H9 (cell line): ENCODE measurements at regions not wholly inside any gene's neighbourhood (a gene's known extent, or its start where the extent isn't known, plus 50 kb on each side); places are given as distances from the start of the nearest gene placed in this dataset.
A peak's percentile ranks its signal among the peaks of the same experiment; 100 is the strongest.

Experiments used
- DNase-seq: peaks from one replicate; pipeline ENCODE4 v3.0.0-alpha.2; 2017
- H2AFZ ChIP-seq: one replicate; pipeline ENCODE4 v1.6.1; 2013; ENCODE audit warnings: mild to moderate bottlenecking, low read length, control low read depth, moderate library complexity
- H2AK5ac ChIP-seq: 2 replicates; pipeline ENCODE4 v1.6.1; 2013; ENCODE audit warnings: low read length, control low read depth, mixed read lengths; ENCODE audit not compliant: insufficient read length
- H2BK120ac ChIP-seq: one replicate; pipeline ENCODE4 v1.6.1; 2013; ENCODE audit warnings: low read depth, mild to moderate bottlenecking, low read length, control low read depth, inconsistent platforms; ENCODE audit not compliant: poor library complexity, severe bottlenecking
- H2BK12ac ChIP-seq: 2 replicates; pipeline ENCODE4 v1.6.1; 2013; ENCODE audit warnings: low read length, control low read depth, mixed read lengths, low read depth; ENCODE audit not compliant: insufficient read length
- H2BK15ac ChIP-seq: 2 replicates; pipeline ENCODE4 v1.6.1; 2013; ENCODE audit warnings: low read depth, low read length, control low read depth
- H2BK20ac ChIP-seq: one replicate; pipeline ENCODE4 v1.6.1; 2013; ENCODE audit warnings: low read depth, mild to moderate bottlenecking, low read length, control low read depth, inconsistent platforms; ENCODE audit not compliant: poor library complexity, severe bottlenecking
- H2BK5ac ChIP-seq: 2 replicates; pipeline ENCODE4 v1.6.1; 2013; ENCODE audit warnings: low read length, control low read depth, mixed read lengths; ENCODE audit not compliant: insufficient read length
- H3K14ac ChIP-seq: 2 replicates; pipeline ENCODE4 v1.6.1; 2013; ENCODE audit warnings: low read length, control low read depth; ENCODE audit not compliant: insufficient read depth
- H3K18ac ChIP-seq: 2 replicates; pipeline ENCODE4 v1.6.1; 2013; ENCODE audit warnings: low read depth, mild to moderate bottlenecking, mixed read lengths, low read length, control low read depth; ENCODE audit not compliant: insufficient read length
- H3K23ac ChIP-seq: 2 replicates; pipeline ENCODE4 v1.6.1; 2013; ENCODE audit warnings: low read length, control low read depth, mixed read lengths, low read depth; ENCODE audit not compliant: insufficient read length
- H3K23me2 ChIP-seq: 2 replicates; pipeline ENCODE4 v1.6.1; 2013; ENCODE audit warnings: low read depth, mild to moderate bottlenecking, mixed read lengths, low read length, control low read depth; ENCODE audit not compliant: insufficient read length, poor library complexity, severe bottlenecking
- H3K27ac ChIP-seq: 2 replicates; pipeline ENCODE4 v1.5.1; 2013; ENCODE audit warnings: low read length, control low read depth, mixed read lengths, low read depth; ENCODE audit not compliant: insufficient read length
- H3K27me3 ChIP-seq: 2 replicates; pipeline ENCODE4 v1.6.1; 2013; ENCODE audit warnings: low read length, control low read depth, inconsistent platforms; ENCODE audit not compliant: insufficient read depth
- H3K4ac ChIP-seq: 2 replicates; pipeline ENCODE4 v1.6.1; 2013; ENCODE audit warnings: low read depth, mild to moderate bottlenecking, control low read depth, inconsistent platforms, low read length, moderate library complexity
- H3K4me1 ChIP-seq: 2 replicates; pipeline ENCODE4 v1.6.1; 2013; ENCODE audit warnings: low read length, control low read depth, inconsistent platforms; ENCODE audit not compliant: insufficient read depth
- H3K4me2 ChIP-seq: 2 replicates; pipeline ENCODE4 v1.6.1; 2013; ENCODE audit warnings: low read length, control low read depth, mixed read lengths; ENCODE audit not compliant: insufficient read length, insufficient read depth
- H3K56ac ChIP-seq: 2 replicates; pipeline ENCODE4 v1.6.1; 2013; ENCODE audit warnings: low read depth, mild to moderate bottlenecking, mixed read lengths, low read length, control low read depth; ENCODE audit not compliant: insufficient read length
- H3K79me1 ChIP-seq: 2 replicates; pipeline ENCODE4 v1.6.1; 2013; ENCODE audit warnings: low read depth, mild to moderate bottlenecking, moderate library complexity, low read length, control low read depth, inconsistent platforms; ENCODE audit not compliant: insufficient read depth, poor library complexity, severe bottlenecking
- H3K79me2 ChIP-seq: 2 replicates; pipeline ENCODE4 v1.6.1; 2013; ENCODE audit warnings: low read length, control low read depth, inconsistent platforms; ENCODE audit not compliant: insufficient read depth
- H3K9ac ChIP-seq: 2 replicates; pipeline ENCODE4 v1.6.1; 2013; ENCODE audit warnings: low read length, control low read depth, mixed read lengths; ENCODE audit not compliant: insufficient read length; ENCODE audit errors: extremely low read depth
- H3K9me3 ChIP-seq: one replicate; pipeline ENCODE4 v1.6.1; 2013; ENCODE audit warnings: low read depth, low read length, inconsistent platforms; ENCODE audit not compliant: control insufficient read depth
- H3T11ph ChIP-seq: one replicate; pipeline ENCODE4 v1.6.1; 2013; ENCODE audit warnings: mild to moderate bottlenecking, low read length, control low read depth, inconsistent platforms
- H4K20me1 ChIP-seq: one replicate; pipeline ENCODE4 v1.6.1; 2013; ENCODE audit not compliant: control insufficient read depth, insufficient read length, insufficient read depth
- H4K5ac ChIP-seq: 2 replicates; pipeline ENCODE4 v1.6.1; 2013; ENCODE audit warnings: low read depth, mild to moderate bottlenecking, mixed read lengths, low read length, control low read depth; ENCODE audit not compliant: insufficient read length
- H4K8ac ChIP-seq: replicated peaks from 2 replicates; pipeline ENCODE4 v1.6.1; 2013; ENCODE audit warnings: low read length, control low read depth, mixed read lengths, low read depth; ENCODE audit not compliant: insufficient read length
- H4K91ac ChIP-seq: 2 replicates; pipeline ENCODE4 v1.6.1; 2013; ENCODE audit warnings: low read depth, mild to moderate bottlenecking, moderate library complexity, mixed read lengths, low read length, control low read depth; ENCODE audit not compliant: insufficient read length
- H3K27ac Mint-ChIP-seq, 3 experiments: 2 replicates in 2 of 3; 3 replicates in 1 of 3; pipeline ENCODE4 v1.8.0; 2020 to 2021; ENCODE audit warnings: mixed read lengths in 3 of 3, mild to moderate bottlenecking in 1 of 3, moderate library complexity in 1 of 3
- H3K27me3 Mint-ChIP-seq: 2 replicates; pipeline ENCODE4 v1.8.0; 2021; ENCODE audit warnings: low read depth, mild to moderate bottlenecking, moderate library complexity, mixed read lengths
- H3K36me3 Mint-ChIP-seq, 3 experiments: 2 replicates in 2 of 3; 3 replicates in 1 of 3; pipeline ENCODE4 v1.8.0; 2020 to 2021; ENCODE audit warnings: low read depth in 3 of 3, mixed read lengths in 3 of 3; ENCODE audit not compliant: insufficient read depth in 1 of 3
- H3K4me1 Mint-ChIP-seq, 2 experiments: 2 replicates each; pipeline ENCODE4 v1.8.0; 2020; ENCODE audit warnings: mixed read lengths in 2 of 2
- H3K4me3 Mint-ChIP-seq, 2 experiments: 2 replicates in 1 of 2; 3 replicates in 1 of 2; pipeline ENCODE4 v1.8.0; 2020 to 2021; ENCODE audit warnings: mild to moderate bottlenecking in 2 of 2, mixed read lengths in 2 of 2, moderate library complexity in 1 of 2
- H3K9me3 Mint-ChIP-seq, 2 experiments: 2 replicates in 1 of 2; 3 replicates in 1 of 2; pipeline ENCODE4 v1.8.0; 2020; ENCODE audit warnings: mild to moderate bottlenecking in 2 of 2, mixed read lengths in 2 of 2, moderate library complexity in 1 of 2
- CTCF ChIP-seq: fragments of 200-600 bp; sonication (generic); conservative IDR thresholded peaks from 3 replicates; pipeline ENCODE4 v1.8.0; 2021; ENCODE audit warnings: antibody characterized with exemption, mild to moderate bottlenecking

DNA sequence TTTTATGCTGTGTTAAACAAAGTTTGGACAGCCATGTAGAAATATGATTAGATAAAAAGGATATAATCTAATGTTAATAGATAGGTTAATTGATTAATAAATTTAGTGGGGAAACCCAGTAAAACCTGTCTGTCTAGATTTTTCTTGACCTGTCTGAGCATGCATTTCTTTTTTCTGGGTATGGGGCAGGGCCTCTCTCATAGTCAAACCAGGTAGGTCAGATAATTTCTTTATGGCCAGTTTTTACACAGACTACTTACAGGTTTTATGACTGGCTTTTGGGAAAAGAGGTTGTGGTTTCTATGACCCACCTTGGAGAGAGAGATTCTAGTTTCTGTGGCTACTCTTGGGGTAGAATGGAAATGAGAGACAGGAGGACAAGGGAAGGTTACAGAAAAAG, 135.6 kb upstream of the EPHA5 start:
- no peaks in the 10 kb centered on the region for H4K20me1 ChIP-seq
- H3T11ph ChIP-seq: no peak overlapping the region
- no peaks in the 10 kb centered on the region for H3K79me1 ChIP-seq
- DNase-seq: no peak
- no peaks in the 10 kb centered on the region for H3K79me2 ChIP-seq
- Mint-ChIP-seq H3K36me3 (peaks cover 5 to 24% (median 11%) of the 10 kb centered on the region in 3 experiments; a peak in 6 of 7 replicates), H3K27ac (peak overlapping the region; percentile 8 to 53 (median 45); a peak in 4 of 7 replicates), H3K9me3 (peaks cover 16 to 17% of the 10 kb centered on the region in 2 experiments), H3K4me1 (peaks cover 11 to 12% of the 10 kb centered on the region in 2 experiments), H3K4me3 (no peak overlapping the region), H3K27me3 (no peaks in the 10 kb centered on the region; the same call in 1 of the 2 replicates)
- no peak overlapping the region for H2AK5ac ChIP-seq
- H3K18ac ChIP-seq: no peak overlapping the region
- H2BK5ac ChIP-seq: no peak overlapping the region
- H3K23me2 ChIP-seq: no peaks in the 10 kb centered on the region
- no peak overlapping the region for H2BK15ac ChIP-seq
- no peak overlapping the region for H2BK20ac ChIP-seq
- no peak overlapping the region for H4K5ac ChIP-seq
- H3K14ac ChIP-seq: no peak overlapping the region
- no peak overlapping the region for H2BK120ac ChIP-seq
- H3K9me3 ChIP-seq: no peaks in the 10 kb centered on the region
- H3K4me1 ChIP-seq: peaks cover 2% of the 10 kb centered on the region; the same call in 1 of the 2 replicates
- no peak overlapping the region for H3K56ac ChIP-seq
- H3K27me3 ChIP-seq: no peaks in the 10 kb centered on the region
- no peak overlapping the region for H3K4ac ChIP-seq
- H3K27ac ChIP-seq: no peak overlapping the region
- no peak overlapping the region for H3K4me2 ChIP-seq
- no peak for TF ChIP-seq CTCF
- H3K23ac ChIP-seq: no peak overlapping the region
- H4K8ac ChIP-seq: no peak overlapping the region
- no peak overlapping the region for H3K9ac ChIP-seq
- no peak overlapping the region for H4K91ac ChIP-seq
- H2BK12ac ChIP-seq: no peak overlapping the region
- H2AFZ ChIP-seq: no peak overlapping the region
